C4-2B (cell line): ENCODE measurements at regions not wholly inside any gene's neighbourhood (a gene's known extent, or its start where the extent isn't known, plus 50 kb on each side); places are given as distances from the start of the nearest gene placed in this dataset.
A peak's percentile ranks its signal among the peaks of the same experiment; 100 is the strongest.

Experiments
- H3K27ac ChIP-seq: fragments of 450-650 bp; 2 replicates; pipeline ENCODE4 v1.5.1; 2017
- ZFX ChIP-seq: fragments of 450-650 bp; IDR thresholded peaks from 2 replicates; pipeline ENCODE4 v1.6.1; 2017
- TF ChIP-seq, protein P1 (sequence below): fragments of 450-650 bp; conservative IDR thresholded peaks from 2 replicates; pipeline ENCODE4 v1.5.1; 2017; ENCODE audit warnings: mild to moderate bottlenecking

DNA sequence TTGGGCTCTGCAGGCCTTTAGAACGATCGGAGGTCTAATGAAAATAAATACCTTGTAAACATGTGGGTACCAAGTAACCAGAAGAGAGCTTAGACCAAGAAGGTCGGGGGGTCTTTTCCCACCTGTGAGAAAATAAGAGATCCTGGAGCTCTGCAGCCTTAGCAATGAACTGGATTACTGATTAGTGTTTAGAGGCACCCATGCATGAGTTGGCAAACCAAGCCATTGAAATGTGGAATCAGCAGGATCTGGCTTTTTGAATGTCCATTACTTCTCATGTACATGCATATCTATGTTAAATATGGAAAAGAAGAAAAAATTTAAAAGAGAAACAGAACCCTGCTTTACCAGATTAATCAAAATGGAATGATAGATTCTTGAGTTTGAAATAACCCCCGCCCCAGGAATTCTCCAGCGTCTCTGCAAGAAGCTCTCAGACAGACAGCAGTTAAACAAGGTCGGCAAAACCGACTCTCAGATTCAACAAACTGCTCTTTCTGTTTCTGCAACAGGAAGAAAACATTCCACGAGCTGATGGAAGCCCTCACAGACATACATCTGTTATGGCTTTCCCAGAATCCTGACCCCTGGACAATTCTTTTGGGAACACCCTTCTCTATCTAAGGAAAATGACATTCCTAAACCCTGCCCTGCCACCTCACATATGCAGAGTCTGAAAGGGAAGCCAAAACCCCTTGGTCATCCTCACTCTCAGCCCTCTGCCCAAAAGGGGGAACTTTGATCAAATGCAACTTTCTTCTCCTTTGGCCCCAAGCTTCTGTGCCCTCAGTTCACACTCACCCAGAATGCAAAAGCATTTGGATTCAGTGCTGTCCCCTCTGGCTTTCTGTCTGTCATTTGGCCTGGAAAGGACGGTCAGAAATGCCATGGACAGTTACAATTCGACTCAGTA lies 78.7 kb upstream of the EN2 start:
- no peak overlapping the region for H3K27ac ChIP-seq
- TF ChIP-seq, protein P1, sequence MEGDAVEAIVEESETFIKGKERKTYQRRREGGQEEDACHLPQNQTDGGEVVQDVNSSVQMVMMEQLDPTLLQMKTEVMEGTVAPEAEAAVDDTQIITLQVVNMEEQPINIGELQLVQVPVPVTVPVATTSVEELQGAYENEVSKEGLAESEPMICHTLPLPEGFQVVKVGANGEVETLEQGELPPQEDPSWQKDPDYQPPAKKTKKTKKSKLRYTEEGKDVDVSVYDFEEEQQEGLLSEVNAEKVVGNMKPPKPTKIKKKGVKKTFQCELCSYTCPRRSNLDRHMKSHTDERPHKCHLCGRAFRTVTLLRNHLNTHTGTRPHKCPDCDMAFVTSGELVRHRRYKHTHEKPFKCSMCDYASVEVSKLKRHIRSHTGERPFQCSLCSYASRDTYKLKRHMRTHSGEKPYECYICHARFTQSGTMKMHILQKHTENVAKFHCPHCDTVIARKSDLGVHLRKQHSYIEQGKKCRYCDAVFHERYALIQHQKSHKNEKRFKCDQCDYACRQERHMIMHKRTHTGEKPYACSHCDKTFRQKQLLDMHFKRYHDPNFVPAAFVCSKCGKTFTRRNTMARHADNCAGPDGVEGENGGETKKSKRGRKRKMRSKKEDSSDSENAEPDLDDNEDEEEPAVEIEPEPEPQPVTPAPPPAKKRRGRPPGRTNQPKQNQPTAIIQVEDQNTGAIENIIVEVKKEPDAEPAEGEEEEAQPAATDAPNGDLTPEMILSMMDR: no peak
- no peak for TF ChIP-seq ZFX

DNA sequence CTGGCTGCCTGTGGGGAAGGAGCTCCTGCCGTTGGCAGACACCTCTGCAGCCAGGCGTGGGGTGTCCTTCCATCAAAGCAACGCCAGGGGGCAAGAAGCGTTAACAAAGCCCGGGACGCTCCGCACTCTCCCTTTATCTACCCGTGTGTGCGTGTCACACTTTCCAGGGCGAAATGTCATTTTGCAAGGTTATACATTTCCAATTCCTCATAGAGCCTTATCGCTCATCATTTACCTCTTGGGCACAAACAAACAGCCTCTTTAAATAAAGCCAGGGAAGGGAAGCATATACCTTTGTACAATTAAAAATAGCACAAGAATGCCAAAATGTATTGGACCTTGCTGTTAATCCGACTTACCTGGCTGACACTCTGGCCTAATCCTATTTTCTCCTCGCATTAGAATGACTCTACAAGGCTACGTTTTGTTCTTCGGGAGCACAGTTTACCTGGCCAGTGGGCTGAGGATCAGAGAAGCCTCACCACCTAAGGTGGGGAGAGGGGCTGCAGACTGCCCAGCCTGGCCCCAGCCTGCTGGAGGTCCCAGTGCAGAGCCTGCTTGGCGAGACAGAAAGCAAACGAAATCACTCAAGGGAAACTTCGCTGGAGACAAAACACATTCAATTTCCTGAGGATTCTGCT lies 77.6 kb upstream of the EN2 start:
- H3K27ac ChIP-seq: no peak overlapping the region
- TF ChIP-seq, protein P1: peak; percentile 96
- no peak for TF ChIP-seq ZFX

DNA sequence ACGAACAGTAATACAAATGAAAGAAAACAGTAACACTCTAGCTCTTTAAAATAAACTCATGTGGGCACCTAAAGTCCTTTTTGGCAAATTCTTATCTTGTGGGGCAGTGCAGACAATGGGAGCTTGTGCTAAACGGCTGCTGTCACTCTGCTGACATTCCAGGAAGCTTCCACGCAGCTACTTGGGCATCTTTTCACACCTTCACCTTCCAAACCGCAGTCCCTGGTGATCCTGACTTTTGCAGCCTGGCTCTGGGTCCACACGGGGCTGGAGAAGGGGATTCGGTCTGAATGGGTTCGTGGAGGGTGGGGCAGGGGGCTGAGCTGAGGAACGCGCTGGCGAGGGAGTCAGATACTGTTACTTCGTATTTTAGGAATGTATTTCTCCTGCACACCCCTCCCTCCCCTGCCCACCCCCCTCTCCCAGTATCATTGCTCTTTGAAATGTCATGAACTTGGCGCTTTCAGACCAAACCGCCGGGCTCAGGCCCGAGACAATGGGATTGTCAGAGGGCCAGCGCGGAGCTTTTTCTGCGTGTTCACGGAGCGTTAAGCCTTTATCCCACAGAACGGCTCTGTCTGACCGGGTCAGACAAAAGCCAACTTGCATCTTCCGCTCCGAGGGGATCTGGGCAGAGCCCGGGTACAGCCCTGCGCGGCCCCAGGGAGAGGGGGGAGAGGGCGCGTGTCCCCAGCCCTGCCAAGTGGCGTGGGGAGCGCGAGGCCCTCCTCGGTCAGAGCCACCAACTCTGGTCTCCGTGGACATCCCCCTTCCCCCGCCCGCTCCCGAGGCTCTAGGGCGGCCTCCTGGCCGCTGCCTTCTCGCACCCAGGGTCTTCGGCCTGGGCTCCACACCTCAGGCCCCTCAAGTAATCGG lies 76.7 kb upstream of the EN2 start:
- TF ChIP-seq, protein P1: no peak
- TF ChIP-seq ZFX: no peak
- H3K27ac ChIP-seq: no peak overlapping the region

DNA sequence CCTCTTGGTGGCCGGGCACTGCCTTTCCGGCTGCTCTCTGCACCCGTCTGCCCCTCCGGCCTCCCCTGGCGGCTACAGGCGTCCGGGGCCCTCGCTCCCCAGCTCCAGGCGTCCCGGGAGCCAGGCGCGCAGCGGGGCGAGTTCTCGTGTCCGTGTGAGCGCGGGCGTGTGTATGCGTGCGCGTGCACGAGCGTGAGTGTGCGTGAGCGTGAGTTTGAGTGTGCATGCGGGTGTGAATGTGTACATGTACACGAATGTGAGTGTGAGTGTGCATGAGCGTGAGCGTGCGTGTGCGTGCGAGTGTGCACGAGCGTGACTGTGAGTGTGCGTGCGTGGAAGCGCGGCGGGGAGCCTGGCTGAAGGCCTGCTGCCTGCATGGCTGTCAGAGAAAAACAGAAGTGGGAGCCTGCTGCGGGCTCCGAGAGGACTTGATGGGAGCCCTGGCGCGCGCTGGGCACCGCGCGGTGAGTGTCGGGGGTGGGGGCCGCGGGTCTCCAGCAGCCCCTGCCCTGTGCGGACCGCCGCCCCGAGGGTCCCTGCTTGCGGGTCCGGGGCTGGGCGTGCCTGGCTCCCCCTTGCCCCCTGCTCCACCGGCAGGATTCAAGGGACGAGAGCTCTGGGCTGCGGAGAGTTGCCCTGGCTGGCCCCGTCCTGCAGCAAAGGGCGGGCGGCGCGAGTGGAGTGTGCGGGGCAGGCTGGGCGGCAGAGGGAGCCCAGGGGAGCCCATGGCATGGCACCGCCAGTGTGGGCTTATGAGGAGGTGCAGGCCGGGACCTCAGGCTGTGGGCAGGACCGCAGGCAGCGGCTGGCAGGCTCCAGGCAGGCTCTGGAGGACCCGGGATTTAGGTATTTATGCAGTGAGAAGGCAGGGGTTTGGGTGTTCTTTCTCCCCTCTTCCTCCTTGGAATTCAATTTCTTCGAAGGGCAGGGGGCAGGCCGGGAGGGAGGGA lies 75.8 kb upstream of the EN2 start:
- TF ChIP-seq, protein P1: no peak
- TF ChIP-seq ZFX: no peak
- H3K27ac ChIP-seq: no peak overlapping the region

DNA sequence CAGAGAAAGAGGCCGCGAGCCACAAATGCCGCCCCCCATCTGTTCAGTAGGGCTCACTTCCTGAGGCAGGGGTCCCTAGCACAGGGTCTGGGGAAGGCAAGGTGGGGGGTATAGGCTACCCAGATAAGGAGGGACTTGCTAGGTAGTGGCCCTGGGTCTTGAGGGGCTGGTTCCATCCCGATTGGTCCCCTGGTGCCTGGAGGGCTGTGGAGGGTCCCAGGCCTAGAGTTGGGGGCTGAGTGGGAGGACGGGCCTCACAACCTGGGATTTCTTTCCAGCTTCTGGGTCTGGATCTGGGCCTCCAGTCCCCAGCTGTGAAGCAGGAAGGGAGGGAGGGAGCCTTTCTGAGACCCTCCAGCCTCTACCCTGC lies 75.1 kb upstream of the EN2 start:
- TF ChIP-seq, protein P1: no peak
- no peak for TF ChIP-seq ZFX
- no peak overlapping the region for H3K27ac ChIP-seq

DNA sequence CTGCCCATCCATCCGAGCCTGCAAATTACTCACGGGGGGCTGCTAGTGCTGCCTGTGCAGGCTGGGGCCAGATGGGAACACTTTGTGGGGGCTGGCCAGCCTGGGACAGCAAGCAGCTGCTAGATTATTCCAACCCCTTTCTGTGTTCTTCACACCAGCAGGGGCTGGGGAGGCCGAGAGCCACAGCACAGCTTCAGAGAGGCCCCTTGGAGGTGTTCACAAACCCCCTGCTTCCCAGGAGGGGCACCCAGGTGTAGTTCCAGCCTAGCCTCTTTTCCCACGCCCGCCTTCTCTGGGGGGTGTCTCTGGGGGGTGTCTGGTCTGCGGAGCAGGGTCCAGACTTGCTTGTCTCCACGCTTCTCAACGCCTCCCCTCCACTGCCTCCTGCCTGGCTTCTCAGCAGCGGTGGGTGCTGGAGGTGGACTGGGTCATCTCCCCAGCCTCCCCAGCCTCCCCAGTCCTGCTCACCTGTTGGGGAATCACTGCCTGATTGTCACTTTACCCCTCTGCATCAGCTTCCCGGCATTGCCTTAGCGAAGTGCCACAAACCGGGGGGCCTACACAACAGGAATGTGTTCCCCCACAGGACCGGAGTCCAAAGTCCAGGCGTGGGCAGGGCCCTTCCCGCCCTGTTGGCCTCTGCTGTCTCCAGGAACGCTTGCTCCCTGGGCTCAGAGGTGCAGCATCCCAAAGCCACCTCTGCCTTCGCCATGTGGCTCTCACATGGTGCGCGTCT lies 74.0 kb upstream of the EN2 start:
- TF ChIP-seq, protein P1: no peak
- no peak for TF ChIP-seq ZFX
- H3K27ac ChIP-seq: no peak overlapping the region
